ENCODE measurements at regions not wholly inside any gene's neighbourhood (a gene's known extent, or its start where the extent isn't known, plus 50 kb on each side); places are given as distances from the start of the nearest gene placed in this dataset.

DNA sequence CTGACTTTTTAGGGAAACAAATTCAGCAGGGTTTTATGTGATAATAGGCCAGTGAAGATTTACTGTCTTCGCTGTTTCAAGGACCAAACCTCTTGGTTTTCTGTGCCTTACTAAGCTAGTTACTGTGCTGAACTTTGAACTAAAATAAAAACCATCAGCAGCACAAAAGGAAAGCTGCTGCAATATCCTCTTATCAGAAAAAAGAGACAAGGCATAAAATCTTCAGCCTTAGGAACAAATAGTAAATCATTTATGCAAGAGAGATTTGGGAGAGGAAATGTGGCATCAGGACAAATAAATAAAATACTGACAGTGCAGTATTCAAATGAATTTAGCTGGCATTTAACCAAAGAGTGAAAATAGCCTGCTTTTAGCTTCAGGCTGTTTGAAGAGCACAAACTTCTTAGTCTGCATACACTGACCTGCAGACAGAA, 64.1 kb upstream of the EHBP1 start:
- TF ChIP-seq TAF1 (IDR thresholded peaks at IDR 0.05; ENCODE audit: low read depth) (no peak), EP300 (IDR thresholded peaks at IDR 0.05; ENCODE audit: borderline replicate concordance) (no peak)

All from Ishikawa (cell line).